Trophoblast cell (in vitro differentiated cells and primary cell): ENCODE measurements at regions not wholly inside any gene's neighbourhood (a gene's known extent, or its start where the extent isn't known, plus 50 kb on each side); places are given as distances from the start of the nearest gene placed in this dataset.

ENCODE experiments used
- DNase-seq, 2 donors: peaks; one replicate each; pipeline ENCODE4 v3.0.0-alpha.2; 2016
- H2AFZ ChIP-seq: 2 replicates; pipeline ENCODE4 v1.6.1; 2013; ENCODE audit warnings: low read length, moderate library complexity, mild to moderate bottlenecking; ENCODE audit not compliant: insufficient read depth, poor library complexity
- H2AK5ac ChIP-seq: 2 replicates; pipeline ENCODE4 v1.6.1; 2013; ENCODE audit warnings: mild to moderate bottlenecking, low read length
- H2BK120ac ChIP-seq: 2 replicates; pipeline ENCODE4 v1.6.1; 2013; ENCODE audit warnings: low read length, mild to moderate bottlenecking, moderate library complexity; ENCODE audit not compliant: insufficient read depth, poor library complexity
- H2BK12ac ChIP-seq: 2 replicates; pipeline ENCODE4 v1.6.1; 2013; ENCODE audit warnings: mild to moderate bottlenecking, low read length, moderate library complexity
- H2BK5ac ChIP-seq: 2 replicates; pipeline ENCODE4 v1.6.1; 2013; ENCODE audit warnings: low read length, low read depth, moderate library complexity, mild to moderate bottlenecking; ENCODE audit not compliant: poor library complexity
- H3K14ac ChIP-seq: 2 replicates; pipeline ENCODE4 v1.6.1; 2013; ENCODE audit warnings: mild to moderate bottlenecking, low read length
- H3K18ac ChIP-seq: 2 replicates; pipeline ENCODE4 v1.6.1; 2013; ENCODE audit warnings: mild to moderate bottlenecking, low read length
- H3K23ac ChIP-seq: 2 replicates; pipeline ENCODE4 v1.6.1; 2013; ENCODE audit warnings: low read length
- H3K27ac ChIP-seq: 2 replicates; pipeline ENCODE4 v1.5.1; 2013; ENCODE audit warnings: low read depth, mild to moderate bottlenecking, inconsistent platforms, low read length, moderate library complexity
- H3K27me3 ChIP-seq: 2 replicates; pipeline ENCODE4 v1.6.1; 2013; ENCODE audit warnings: inconsistent platforms, mild to moderate bottlenecking, low read length, moderate library complexity; ENCODE audit not compliant: insufficient read depth
- H3K36me3 ChIP-seq, 2 experiments: 1 replicate in 1 of 2; 2 replicates in 1 of 2; pipeline ENCODE4 v1.6.1; 2013; ENCODE audit warnings: low read length in 2 of 2, mild to moderate bottlenecking in 2 of 2, moderate library complexity in 1 of 2; ENCODE audit not compliant: insufficient read depth in 2 of 2, control insufficient read depth in 1 of 2
- H3K4ac ChIP-seq: 2 replicates; pipeline ENCODE4 v1.6.1; 2013; ENCODE audit warnings: low read depth, mild to moderate bottlenecking, low read length, moderate library complexity
- H3K4me1 ChIP-seq, 2 experiments: 1 replicate in 1 of 2; 2 replicates in 1 of 2; pipeline ENCODE4 v1.6.1; 2013; ENCODE audit warnings: low read length in 2 of 2, mild to moderate bottlenecking in 2 of 2, moderate library complexity in 1 of 2; ENCODE audit not compliant: insufficient read depth in 2 of 2, control insufficient read depth in 1 of 2
- H3K4me2 ChIP-seq: 2 replicates; pipeline ENCODE4 v1.6.1; 2013; ENCODE audit warnings: inconsistent platforms, mild to moderate bottlenecking, low read length, moderate library complexity
- H3K4me3 ChIP-seq: 2 replicates; pipeline ENCODE4 v1.5.1; 2013; ENCODE audit warnings: mild to moderate bottlenecking, low read depth, low read length, inconsistent platforms
- H3K79me1 ChIP-seq: one replicate; pipeline ENCODE4 v1.6.1; 2013; ENCODE audit warnings: low read length
- H3K79me2 ChIP-seq: 2 replicates; pipeline ENCODE4 v1.6.1; 2013; ENCODE audit warnings: low read length, mild to moderate bottlenecking; ENCODE audit not compliant: control insufficient read depth, insufficient read depth, poor library complexity
- H3K9ac ChIP-seq: 2 replicates; pipeline ENCODE4 v1.6.1; 2013; ENCODE audit warnings: mild to moderate bottlenecking, low read length
- H3K9me3 ChIP-seq: 2 replicates; pipeline ENCODE4 v1.6.1; 2013; ENCODE audit warnings: low read depth, mild to moderate bottlenecking, control low read depth, inconsistent platforms, low read length; ENCODE audit not compliant: insufficient read depth
- H4K12ac ChIP-seq: 2 replicates; pipeline ENCODE4 v1.6.1; 2013; ENCODE audit warnings: low read depth, mild to moderate bottlenecking, low read length, moderate library complexity
- H4K8ac ChIP-seq: 2 replicates; pipeline ENCODE4 v1.6.1; 2013; ENCODE audit warnings: low read depth, mild to moderate bottlenecking, low read length, moderate library complexity
- H4K91ac ChIP-seq: one replicate; pipeline ENCODE4 v1.6.1; 2013; ENCODE audit warnings: low read depth, mild to moderate bottlenecking, low read length, moderate library complexity
- WGBS: extraction: QIAGEN DNeasy Blood & Tissue Kit; methylation state at CpG from one replicate; pipeline ENCODE4 v1.1.7; 2013; ENCODE audit warnings: missing lambda C conversion rate; ENCODE audit not compliant: insufficient read length, insufficient coverage; ENCODE audit errors: extremely low coverage; 5-methylcytosine and 5-hydroxymethylcytosine counted together

DNA sequence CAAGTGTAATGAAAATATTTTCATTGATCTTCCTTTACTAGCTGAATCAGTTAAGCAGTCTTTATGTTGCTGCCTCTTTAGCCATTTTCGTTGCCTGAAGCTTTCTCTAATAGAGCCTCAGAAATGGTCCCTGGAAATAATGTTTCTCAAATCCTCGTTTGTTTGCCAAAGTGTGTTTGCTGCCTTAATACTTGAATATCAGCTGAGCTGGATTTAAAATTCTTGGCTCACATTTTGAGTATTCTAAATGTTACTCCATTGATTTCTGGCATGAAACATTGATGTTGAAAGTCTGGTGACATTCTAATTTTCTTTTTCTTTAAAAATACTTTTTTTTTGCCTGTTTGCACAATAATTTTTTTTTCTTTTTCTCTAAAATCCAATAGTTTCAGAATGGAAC lies 84.6 kb upstream of the SERBP1 start:
- Histone ChIP-seq H3K14ac (no peak overlapping the region), H3K4me1 (no peaks in the 10 kb centered on the region), H2BK12ac (no peak overlapping the region), H2BK120ac (no peak overlapping the region), H3K27ac (no peak overlapping the region), H3K4me2 (no peak overlapping the region), H3K4ac (no peak overlapping the region), H2BK5ac (no peak overlapping the region), H3K36me3 (peaks cover 0 to 2% of the 10 kb centered on the region in 2 experiments), H4K8ac (no peak overlapping the region), H3K79me2 (no peaks in the 10 kb centered on the region), H4K91ac (no peak overlapping the region), H3K23ac (no peak overlapping the region), H2AK5ac (no peak overlapping the region), H2AFZ (no peak overlapping the region), H3K9me3 (peaks cover 8% of the 10 kb centered on the region), H3K79me1 (no peaks in the 10 kb centered on the region), H4K12ac (no peak overlapping the region), H3K27me3 (peaks cover 3% of the 10 kb centered on the region), H3K4me3 (no peak overlapping the region), H3K9ac (no peak overlapping the region), H3K18ac (no peak overlapping the region)
- no peak for DNase-seq
- WGBS: no CpG with 5 or more reads among the region's 2 CpGs

GRCh38 chr1:67515324-67516080 lies 85.3 kb upstream of the SERBP1 start:
- no CpG with 5 or more reads among the region's 2 CpGs for WGBS

DNA sequence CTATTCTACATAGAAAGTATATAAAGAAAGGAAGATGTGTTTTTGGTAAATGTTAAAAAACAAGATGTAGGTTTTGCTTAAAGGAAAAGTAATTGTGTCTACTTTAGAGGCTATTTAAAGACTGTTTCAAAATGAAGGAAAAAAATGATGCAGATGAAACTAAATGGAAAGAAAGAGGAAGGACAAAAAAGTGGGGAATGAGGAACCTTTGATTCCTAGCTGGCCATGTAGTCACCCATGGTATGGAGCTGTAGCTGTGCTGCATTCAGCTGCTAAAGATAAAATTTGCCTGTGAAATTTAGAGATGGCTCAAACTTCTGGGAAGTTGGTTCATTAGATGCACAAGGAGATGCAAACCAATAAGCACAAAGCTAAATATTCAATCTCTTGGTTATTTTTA lies 86.8 kb upstream of the SERBP1 start:
- Histone ChIP-seq H4K8ac (no peak overlapping the region), H3K14ac (no peak overlapping the region), H3K9me3 (peaks cover 8% of the 10 kb centered on the region), H3K4me2 (no peak overlapping the region), H4K12ac (no peak overlapping the region), H3K18ac (no peak overlapping the region), H3K9ac (no peak overlapping the region), H2AK5ac (no peak overlapping the region), H3K79me1 (no peaks in the 10 kb centered on the region), H3K4me1 (no peaks in the 10 kb centered on the region), H4K91ac (no peak overlapping the region), H2BK5ac (no peak overlapping the region), H2AFZ (no peak overlapping the region), H3K23ac (no peak overlapping the region), H3K27ac (no peak overlapping the region), H3K4me3 (no peak overlapping the region), H2BK12ac (no peak overlapping the region), H3K27me3 (peaks cover 3% of the 10 kb centered on the region), H3K4ac (no peak overlapping the region), H3K79me2 (no peaks in the 10 kb centered on the region), H2BK120ac (no peak overlapping the region), H3K36me3 (peaks cover 0 to 2% of the 10 kb centered on the region in 2 experiments)
- DNase-seq: no peak

More at GRCh38 chr1:67515324-67516080, 85.3 kb upstream of the SERBP1 start:
- no peak overlapping the region for H4K8ac ChIP-seq
- DNase-seq: no peak
- no peak overlapping the region for H2AFZ ChIP-seq
- no peak overlapping the region for H3K14ac ChIP-seq
- H3K27ac ChIP-seq: no peak overlapping the region
- peaks cover 8% of the 10 kb centered on the region for H3K9me3 ChIP-seq
- peaks cover 0 to 2% of the 10 kb centered on the region in 2 experiments for H3K36me3 ChIP-seq
- H4K12ac ChIP-seq: no peak overlapping the region
- no peak overlapping the region for H2AK5ac ChIP-seq
- H3K27me3 ChIP-seq: peaks cover 3% of the 10 kb centered on the region
- no peak overlapping the region for H2BK5ac ChIP-seq
- no peaks in the 10 kb centered on the region for H3K79me2 ChIP-seq
- no peak overlapping the region for H4K91ac ChIP-seq
- H3K18ac ChIP-seq: no peak overlapping the region
- no peak overlapping the region for H3K23ac ChIP-seq
- no peak overlapping the region for H2BK12ac ChIP-seq
- H3K4me1 ChIP-seq: no peaks in the 10 kb centered on the region
- H3K4ac ChIP-seq: no peak overlapping the region
- no peak overlapping the region for H3K9ac ChIP-seq
- no peak overlapping the region for H2BK120ac ChIP-seq
- H3K4me3 ChIP-seq: no peak overlapping the region
- no peak overlapping the region for H3K4me2 ChIP-seq
- H3K79me1 ChIP-seq: no peaks in the 10 kb centered on the region

DNA sequence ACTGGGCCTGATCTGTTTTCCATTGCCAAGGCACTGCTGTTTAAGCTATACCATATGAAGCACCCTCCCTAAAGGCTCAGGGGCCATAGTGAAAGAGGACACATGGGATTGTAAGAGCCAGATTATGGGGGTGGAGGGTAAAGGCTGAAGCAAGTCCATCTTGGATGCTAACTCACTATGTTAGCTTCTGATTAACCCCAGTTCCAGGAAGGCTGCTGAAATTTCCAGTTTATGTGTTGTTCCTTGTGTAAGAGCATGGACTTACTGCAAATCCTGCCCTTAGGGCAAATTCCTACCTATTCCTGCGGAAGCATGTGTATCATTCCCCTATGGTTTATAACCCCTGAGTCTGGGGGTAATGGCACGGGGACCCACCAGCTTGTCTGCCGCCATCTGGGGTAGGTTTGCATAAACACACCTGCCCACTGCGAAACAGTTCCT lies 91.8 kb upstream of the SERBP1 start:
- peak; percentile 13 to 46 for DNase-seq
- Histone ChIP-seq H3K9ac (no peak overlapping the region), H2AFZ (no peak overlapping the region), H4K8ac (no peak overlapping the region), H3K36me3 (peaks cover 0 to 2% of the 10 kb centered on the region in 2 experiments), H3K79me1 (no peaks in the 10 kb centered on the region), H2AK5ac (no peak overlapping the region), H4K12ac (no peak overlapping the region), H3K4me2 (no peak overlapping the region), H3K18ac (no peak overlapping the region), H3K27me3 (peaks cover 3% of the 10 kb centered on the region), H3K14ac (no peak overlapping the region), H2BK12ac (no peak overlapping the region), H3K27ac (no peak overlapping the region), H3K9me3 (peaks cover 2% of the 10 kb centered on the region), H3K4ac (no peak overlapping the region), H2BK5ac (no peak overlapping the region), H4K91ac (no peak overlapping the region), H2BK120ac (no peak overlapping the region), H3K23ac (no peak overlapping the region), H3K4me3 (no peak overlapping the region), H3K79me2 (no peaks in the 10 kb centered on the region), H3K4me1 (no peaks in the 10 kb centered on the region)
- no CpG with 5 or more reads among the region's 4 CpGs for WGBS
